NT2/D1 (cell line): ENCODE measurements at regions not wholly inside any gene's neighbourhood (a gene's known extent, or its start where the extent isn't known, plus 50 kb on each side); places are given as distances from the start of the nearest gene placed in this dataset.

ENCODE experiments used
- SUZ12 ChIP-seq: IDR thresholded peaks from 2 replicates; pipeline ENCODE4 v1.6.1; 2011; ENCODE audit not compliant: insufficient read length, insufficient read depth; ENCODE audit errors: extremely low read depth
- YY1 ChIP-seq: IDR thresholded peaks from 2 replicates; pipeline ENCODE4 v1.6.1; 2011; ENCODE audit not compliant: insufficient read length, insufficient read depth
- ZNF274 ChIP-seq: IDR thresholded peaks from 2 replicates; pipeline ENCODE4 v1.6.1; 2011; ENCODE audit warnings: mild to moderate bottlenecking, low read depth, low read length

DNA sequence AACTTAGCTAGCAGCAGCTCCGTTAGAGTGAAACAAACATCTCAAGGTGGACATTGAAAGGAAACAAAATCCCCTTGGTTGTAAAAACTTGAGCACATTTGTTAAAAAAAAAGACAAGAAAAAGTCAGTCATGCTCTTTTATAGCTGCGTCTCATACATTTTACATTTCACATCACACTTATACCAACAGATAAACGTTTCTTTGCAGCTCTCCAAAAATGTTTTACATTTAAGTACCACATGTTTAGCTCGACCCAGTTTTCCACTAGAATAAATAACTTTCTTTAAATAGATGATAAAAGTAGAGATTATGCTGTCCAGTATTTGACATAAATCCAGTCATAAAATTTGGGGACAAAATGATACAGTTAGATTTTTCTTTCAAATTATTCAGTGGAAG is 297.0 kb upstream of the ST6GAL2 start:
- TF ChIP-seq YY1, result no peak
- no peak for TF ChIP-seq ZNF274
- TF ChIP-seq SUZ12, result no peak
